ENCODE measurements at regions not wholly inside any gene's neighbourhood (a gene's known extent, or its start where the extent isn't known, plus 50 kb on each side); places are given as distances from the start of the nearest gene placed in this dataset.

DNA sequence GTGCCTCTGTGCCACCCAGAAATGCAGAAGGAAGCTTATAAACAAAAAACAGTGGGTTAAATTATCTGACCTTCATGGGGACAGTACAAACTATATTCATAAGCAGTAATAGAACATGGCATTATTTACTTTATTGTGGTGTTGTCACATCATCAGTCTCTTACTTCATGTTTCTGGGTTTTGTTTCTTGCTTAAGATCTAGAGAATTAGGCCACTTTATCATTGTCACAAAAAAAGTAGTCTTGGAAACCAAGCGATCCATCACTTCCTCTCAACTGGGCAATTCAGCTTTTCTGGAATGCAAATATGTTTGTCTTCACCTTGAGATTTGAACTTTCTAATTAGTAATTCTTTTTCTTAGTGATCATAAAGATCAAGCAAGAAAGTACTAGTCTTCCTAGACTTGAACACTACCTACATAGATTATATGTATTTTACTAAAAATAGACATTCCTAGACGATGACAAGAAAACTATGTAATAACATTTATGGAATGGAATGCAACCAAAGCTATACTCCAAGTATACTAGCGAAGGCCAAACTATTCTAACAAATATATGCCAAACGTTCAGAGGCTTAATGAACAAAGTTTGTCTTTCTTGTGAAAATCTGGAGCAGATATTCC is 363.4 kb downstream of the DAD1 start:
- Histone ChIP-seq H3K9me3 (ENCODE audit: control insufficient read depth in 4 of 4, low read length in 3 of 4) (no peaks in the 10 kb centered on the region), H3K9ac (ENCODE audit: low read depth in 1 of 2, low read length in 2 of 2) (no peak overlapping the region), H3K4me1 (ENCODE audit: control insufficient read depth in 4 of 4, insufficient read depth in 4 of 4, low read length in 3 of 4) (no peaks in the 10 kb centered on the region), H3K36me3 (ENCODE audit: control insufficient read depth in 4 of 4, insufficient read depth in 3 of 4, low read depth in 1 of 4, low read length in 3 of 4) (no peaks in the 10 kb centered on the region), H3K4me3 (ENCODE audit: low read depth in 1 of 3, low read length in 3 of 3) (no peak overlapping the region), H3K27me3 (ENCODE audit: control insufficient read depth in 4 of 4, insufficient read depth in 4 of 4, low read length in 3 of 4) (peaks cover 0 to 4% (median 0%) of the 10 kb centered on the region in 4 donors), H3K27ac (ENCODE audit: low read depth in 1 of 2, low read length in 2 of 2) (no peak overlapping the region)
- no peak for TF ChIP-seq FOXA1 (IDR thresholded peaks at IDR 0.05)
- no peak for TF ChIP-seq HNF4A (conservative IDR thresholded peaks at IDR 0.05)
- TF ChIP-seq, protein P1, sequence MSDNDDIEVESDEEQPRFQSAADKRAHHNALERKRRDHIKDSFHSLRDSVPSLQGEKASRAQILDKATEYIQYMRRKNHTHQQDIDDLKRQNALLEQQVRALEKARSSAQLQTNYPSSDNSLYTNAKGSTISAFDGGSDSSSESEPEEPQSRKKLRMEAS (IDR thresholded peaks at IDR 0.05), result no peak
- no peak for TF ChIP-seq HNF4G (IDR thresholded peaks at IDR 0.05)
- TF ChIP-seq, protein P2, sequence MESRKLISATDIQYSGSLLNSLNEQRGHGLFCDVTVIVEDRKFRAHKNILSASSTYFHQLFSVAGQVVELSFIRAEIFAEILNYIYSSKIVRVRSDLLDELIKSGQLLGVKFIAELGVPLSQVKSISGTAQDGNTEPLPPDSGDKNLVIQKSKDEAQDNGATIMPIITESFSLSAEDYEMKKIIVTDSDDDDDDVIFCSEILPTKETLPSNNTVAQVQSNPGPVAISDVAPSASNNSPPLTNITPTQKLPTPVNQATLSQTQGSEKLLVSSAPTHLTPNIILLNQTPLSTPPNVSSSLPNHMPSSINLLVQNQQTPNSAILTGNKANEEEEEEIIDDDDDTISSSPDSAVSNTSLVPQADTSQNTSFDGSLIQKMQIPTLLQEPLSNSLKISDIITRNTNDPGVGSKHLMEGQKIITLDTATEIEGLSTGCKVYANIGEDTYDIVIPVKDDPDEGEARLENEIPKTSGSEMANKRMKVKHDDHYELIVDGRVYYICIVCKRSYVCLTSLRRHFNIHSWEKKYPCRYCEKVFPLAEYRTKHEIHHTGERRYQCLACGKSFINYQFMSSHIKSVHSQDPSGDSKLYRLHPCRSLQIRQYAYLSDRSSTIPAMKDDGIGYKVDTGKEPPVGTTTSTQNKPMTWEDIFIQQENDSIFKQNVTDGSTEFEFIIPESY (IDR thresholded peaks at IDR 0.05), result no peak
- TF ChIP-seq, protein P3, sequence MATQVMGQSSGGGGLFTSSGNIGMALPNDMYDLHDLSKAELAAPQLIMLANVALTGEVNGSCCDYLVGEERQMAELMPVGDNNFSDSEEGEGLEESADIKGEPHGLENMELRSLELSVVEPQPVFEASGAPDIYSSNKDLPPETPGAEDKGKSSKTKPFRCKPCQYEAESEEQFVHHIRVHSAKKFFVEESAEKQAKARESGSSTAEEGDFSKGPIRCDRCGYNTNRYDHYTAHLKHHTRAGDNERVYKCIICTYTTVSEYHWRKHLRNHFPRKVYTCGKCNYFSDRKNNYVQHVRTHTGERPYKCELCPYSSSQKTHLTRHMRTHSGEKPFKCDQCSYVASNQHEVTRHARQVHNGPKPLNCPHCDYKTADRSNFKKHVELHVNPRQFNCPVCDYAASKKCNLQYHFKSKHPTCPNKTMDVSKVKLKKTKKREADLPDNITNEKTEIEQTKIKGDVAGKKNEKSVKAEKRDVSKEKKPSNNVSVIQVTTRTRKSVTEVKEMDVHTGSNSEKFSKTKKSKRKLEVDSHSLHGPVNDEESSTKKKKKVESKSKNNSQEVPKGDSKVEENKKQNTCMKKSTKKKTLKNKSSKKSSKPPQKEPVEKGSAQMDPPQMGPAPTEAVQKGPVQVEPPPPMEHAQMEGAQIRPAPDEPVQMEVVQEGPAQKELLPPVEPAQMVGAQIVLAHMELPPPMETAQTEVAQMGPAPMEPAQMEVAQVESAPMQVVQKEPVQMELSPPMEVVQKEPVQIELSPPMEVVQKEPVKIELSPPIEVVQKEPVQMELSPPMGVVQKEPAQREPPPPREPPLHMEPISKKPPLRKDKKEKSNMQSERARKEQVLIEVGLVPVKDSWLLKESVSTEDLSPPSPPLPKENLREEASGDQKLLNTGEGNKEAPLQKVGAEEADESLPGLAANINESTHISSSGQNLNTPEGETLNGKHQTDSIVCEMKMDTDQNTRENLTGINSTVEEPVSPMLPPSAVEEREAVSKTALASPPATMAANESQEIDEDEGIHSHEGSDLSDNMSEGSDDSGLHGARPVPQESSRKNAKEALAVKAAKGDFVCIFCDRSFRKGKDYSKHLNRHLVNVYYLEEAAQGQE (IDR thresholded peaks at IDR 0.05), result no peak
- TF ChIP-seq TAF1 (conservative IDR thresholded peaks at IDR 0.05), result no peak
- no peak for TF ChIP-seq GABPA (IDR thresholded peaks at IDR 0.05 in 1 of 2, conservative IDR thresholded peaks at IDR 0.05 in 1 of 2)
- TF ChIP-seq RAD21 (IDR thresholded peaks at IDR 0.05), result no peak
- no peak for TF ChIP-seq EGR1 (IDR thresholded peaks at IDR 0.05; ENCODE audit: low read depth in 2 of 2)
- no peak for TF ChIP-seq RXRA (IDR thresholded peaks at IDR 0.05)
- TF ChIP-seq, protein P4, sequence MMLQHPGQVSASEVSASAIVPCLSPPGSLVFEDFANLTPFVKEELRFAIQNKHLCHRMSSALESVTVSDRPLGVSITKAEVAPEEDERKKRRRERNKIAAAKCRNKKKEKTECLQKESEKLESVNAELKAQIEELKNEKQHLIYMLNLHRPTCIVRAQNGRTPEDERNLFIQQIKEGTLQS (IDR thresholded peaks at IDR 0.05), result no peak
- TF ChIP-seq SP1 (IDR thresholded peaks at IDR 0.05), result no peak
- TF ChIP-seq, protein P5, sequence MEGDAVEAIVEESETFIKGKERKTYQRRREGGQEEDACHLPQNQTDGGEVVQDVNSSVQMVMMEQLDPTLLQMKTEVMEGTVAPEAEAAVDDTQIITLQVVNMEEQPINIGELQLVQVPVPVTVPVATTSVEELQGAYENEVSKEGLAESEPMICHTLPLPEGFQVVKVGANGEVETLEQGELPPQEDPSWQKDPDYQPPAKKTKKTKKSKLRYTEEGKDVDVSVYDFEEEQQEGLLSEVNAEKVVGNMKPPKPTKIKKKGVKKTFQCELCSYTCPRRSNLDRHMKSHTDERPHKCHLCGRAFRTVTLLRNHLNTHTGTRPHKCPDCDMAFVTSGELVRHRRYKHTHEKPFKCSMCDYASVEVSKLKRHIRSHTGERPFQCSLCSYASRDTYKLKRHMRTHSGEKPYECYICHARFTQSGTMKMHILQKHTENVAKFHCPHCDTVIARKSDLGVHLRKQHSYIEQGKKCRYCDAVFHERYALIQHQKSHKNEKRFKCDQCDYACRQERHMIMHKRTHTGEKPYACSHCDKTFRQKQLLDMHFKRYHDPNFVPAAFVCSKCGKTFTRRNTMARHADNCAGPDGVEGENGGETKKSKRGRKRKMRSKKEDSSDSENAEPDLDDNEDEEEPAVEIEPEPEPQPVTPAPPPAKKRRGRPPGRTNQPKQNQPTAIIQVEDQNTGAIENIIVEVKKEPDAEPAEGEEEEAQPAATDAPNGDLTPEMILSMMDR (IDR thresholded peaks at IDR 0.05; ENCODE audit: low read depth, low read length, missing input control), result no peak
- no peak for TF ChIP-seq NR2F2 (IDR thresholded peaks at IDR 0.05)
- no peak for TF ChIP-seq YY1 (IDR thresholded peaks at IDR 0.05)
- WGBS, result 64% methylated on average over 4 of the region's 4 CpGs
- no peak for DNase-seq (ENCODE audit: low spot score)

Data from liver (tissue), 8 donors.